GM12875 (cell line): ENCODE measurements at regions not wholly inside any gene's neighbourhood (a gene's known extent, or its start where the extent isn't known, plus 50 kb on each side); places are given as distances from the start of the nearest gene placed in this dataset.
"Not testable (repeated sequence)": the region's sequence is repeated elsewhere in the genome, so short reads cannot be mapped to it uniquely, and the experiment has no call there.

Source experiments
- H3K4me3 ChIP-seq: one replicate; pipeline ENCODE4 v1.5.1; 2011; ENCODE audit warnings: low read depth, low read length, control low read depth
- TF ChIP-seq, protein P1 (sequence below): IDR thresholded peaks from 2 replicates; pipeline ENCODE4 v1.5.1; 2011; ENCODE audit warnings: low read depth, mild to moderate bottlenecking, control low read depth, inconsistent platforms, low read length, moderate library complexity, borderline replicate concordance; ENCODE audit not compliant: insufficient read depth

DNA sequence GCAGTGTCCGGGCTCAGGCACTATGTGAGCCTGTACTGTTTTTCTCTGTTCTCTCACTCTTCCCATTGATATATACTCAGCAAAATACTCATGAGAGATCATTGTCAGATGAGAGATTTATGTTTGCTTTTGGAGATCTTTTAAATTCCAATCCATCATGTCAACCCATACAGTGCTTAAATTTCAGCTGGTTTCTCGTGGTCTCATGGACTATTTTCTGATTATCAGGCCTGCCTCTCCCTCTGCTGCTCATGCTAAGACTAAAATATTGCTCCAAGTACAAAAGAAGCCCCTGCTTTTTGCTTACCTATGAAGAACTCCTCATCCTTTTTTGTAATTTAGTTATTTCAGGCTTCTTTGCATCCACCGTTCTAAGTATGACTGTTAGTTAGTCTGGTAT, 547.2 kb downstream of the KCNJ2 start:
- TF ChIP-seq, protein P1, sequence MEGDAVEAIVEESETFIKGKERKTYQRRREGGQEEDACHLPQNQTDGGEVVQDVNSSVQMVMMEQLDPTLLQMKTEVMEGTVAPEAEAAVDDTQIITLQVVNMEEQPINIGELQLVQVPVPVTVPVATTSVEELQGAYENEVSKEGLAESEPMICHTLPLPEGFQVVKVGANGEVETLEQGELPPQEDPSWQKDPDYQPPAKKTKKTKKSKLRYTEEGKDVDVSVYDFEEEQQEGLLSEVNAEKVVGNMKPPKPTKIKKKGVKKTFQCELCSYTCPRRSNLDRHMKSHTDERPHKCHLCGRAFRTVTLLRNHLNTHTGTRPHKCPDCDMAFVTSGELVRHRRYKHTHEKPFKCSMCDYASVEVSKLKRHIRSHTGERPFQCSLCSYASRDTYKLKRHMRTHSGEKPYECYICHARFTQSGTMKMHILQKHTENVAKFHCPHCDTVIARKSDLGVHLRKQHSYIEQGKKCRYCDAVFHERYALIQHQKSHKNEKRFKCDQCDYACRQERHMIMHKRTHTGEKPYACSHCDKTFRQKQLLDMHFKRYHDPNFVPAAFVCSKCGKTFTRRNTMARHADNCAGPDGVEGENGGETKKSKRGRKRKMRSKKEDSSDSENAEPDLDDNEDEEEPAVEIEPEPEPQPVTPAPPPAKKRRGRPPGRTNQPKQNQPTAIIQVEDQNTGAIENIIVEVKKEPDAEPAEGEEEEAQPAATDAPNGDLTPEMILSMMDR = no peak
- H3K4me3 ChIP-seq = no peak overlapping the region

DNA sequence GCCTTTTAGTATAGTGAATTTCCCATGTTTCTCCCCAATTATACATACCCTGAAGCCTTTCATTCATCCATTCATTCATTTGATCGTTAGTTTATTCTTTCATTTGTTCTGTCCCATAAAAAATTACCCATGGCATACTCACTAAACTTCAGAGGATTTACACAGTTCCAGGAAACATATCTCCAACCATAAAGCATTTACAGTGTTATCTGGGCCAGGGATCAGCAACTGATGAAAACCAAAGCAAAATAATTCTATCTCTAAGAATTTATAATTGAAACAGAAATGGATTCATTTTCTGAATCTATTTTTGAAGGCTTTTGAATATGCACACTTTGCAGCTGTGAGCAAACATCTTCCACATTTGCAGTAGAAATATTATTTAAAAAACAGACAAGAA, 547.7 kb downstream of the KCNJ2 start:
- TF ChIP-seq, protein P1 = no peak
- no peak overlapping the region for H3K4me3 ChIP-seq

DNA sequence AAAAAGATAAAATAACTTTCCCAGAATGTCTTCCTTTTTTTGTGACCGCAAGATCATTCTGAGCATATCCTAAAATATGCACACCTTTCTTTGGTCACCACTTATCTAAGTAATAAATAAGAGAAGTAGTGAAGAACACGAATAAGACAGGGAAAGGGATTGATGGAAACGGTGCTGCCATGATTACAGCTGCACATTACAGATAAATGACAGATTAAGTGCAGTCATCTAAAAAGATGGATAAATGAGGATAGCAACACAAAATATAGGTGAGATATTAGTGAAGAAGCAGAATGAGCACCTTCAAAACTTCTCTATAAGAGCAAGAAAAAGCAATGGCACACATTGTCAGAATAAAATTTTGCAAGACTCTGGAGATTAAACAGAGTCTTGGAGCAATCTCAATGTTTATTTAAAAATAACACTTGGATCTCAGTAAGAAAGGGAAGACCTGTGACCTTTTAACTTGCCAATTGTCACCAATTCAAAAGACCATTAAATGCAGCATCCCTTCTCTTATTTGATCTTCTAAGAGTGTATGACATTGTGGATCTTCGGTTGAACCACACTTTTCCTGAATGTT, 567.1 kb downstream of the KCNJ2 start:
- TF ChIP-seq, protein P1 = no peak

DNA sequence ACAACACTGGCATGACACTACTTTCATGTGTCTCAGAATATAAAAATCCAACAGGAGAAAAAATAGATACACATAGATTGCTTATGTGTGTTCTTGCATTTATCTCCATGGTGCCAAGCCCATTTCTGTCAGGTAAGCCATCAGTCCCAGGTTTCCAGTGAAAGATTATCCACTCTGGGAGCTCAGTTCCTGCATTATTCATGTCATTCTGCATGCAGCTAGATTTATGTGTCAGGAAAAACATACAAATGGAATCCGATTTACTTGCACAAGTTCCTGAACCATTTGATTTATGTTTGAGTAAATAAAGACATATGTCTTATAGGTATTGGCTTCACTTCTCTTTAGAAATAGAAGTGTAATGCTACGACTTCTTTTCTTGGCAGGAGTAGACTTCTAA, 569.7 kb downstream of the KCNJ2 start:
- TF ChIP-seq, protein P1 = no peak
- no peak overlapping the region for H3K4me3 ChIP-seq

More for the DNA sequence above, 567.1 kb downstream of the KCNJ2 start:
- no peak overlapping the region for H3K4me3 ChIP-seq

DNA sequence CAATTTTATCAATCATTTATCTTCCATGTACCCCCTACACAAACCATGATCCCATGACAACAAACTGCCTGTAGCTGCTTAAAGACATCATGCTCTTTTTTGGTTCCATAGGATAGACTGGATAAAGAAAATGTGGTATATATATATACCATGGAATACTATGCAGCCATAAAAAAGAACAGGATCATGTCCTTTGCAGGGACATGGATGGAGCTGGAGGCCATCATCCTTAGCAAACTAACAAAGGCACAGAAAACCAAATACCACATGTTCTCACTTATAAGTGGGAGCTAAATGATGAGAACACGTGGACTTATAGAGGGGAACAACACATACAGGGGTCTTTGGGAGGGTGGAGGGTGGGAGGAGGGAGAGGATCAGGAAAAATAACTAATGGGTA, 577.2 kb downstream of the KCNJ2 start:
- H3K4me3 ChIP-seq = not testable (repeated sequence)

DNA sequence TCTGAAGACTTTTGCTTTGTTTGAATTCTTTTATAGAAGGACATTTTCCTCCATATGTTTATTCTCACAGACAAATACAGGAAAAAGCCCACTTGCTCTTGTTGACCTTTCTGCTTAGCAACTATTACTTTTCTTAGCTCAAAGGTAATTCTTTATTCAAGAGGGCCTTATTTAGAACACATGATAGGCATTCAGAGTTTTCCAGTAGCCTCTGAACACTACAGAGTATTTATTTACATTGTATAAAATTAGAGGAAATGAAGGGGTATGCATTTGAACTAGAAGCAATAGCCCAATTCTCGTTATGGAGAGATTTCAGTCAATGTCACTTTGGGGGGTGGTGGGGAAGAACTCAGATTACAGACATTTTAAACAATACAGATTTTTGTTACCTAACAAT, 581.7 kb downstream of the KCNJ2 start:
- H3K4me3 ChIP-seq = no peak overlapping the region
- TF ChIP-seq, protein P1 = no peak

DNA sequence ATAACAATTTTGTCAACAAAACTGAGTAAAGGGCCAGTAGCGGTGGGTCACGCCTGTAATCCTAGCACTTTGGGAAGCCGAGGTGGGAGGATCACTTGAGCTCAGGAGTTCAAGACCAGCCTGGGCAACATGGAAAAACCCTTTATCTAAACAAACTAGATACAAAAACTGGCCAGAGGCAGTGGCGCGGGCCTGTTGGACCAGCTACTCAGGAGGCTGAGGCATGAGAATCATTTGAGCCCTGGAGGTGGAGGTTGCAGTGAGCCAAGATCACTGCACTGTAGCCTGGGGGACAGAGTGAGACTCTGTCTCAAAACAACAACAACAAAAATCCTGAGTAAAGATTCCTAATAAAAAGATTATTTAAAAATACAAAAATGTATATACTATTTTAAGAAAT, 583.1 kb downstream of the KCNJ2 start:
- H3K4me3 ChIP-seq = not testable (repeated sequence)

DNA sequence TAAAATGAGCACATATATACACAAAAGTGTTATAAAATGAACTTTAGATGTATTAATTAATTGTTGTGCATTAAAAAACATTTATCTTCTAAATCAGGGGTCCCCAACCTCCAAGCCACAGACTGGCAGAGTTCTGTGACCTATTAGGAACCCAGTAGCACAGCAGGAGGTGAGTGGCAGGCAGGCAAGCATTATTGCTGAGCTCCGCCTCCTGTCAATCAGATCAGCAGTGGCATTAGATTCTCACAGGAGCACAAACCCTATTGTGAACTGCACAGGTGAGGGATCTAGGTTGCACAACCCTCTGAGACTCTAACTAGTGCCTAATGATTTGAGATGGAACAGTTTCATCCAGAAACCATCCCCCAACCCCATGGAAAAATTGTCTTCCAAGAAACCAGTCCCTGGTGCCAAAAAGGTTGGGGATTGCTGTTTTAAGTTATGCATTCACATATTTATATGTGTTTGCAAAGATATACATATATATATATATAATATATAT, 583.7 kb downstream of the KCNJ2 start:
- TF ChIP-seq, protein P1 = no peak

More for the DNA sequence above, 583.7 kb downstream of the KCNJ2 start:
- no peak overlapping the region for H3K4me3 ChIP-seq
